Activated CD8-positive, alpha-beta memory T cell treated with anti-CD3 and anti-CD28 coated beads, Interleukin-2, amount 50 U/mL, for 48 hours (primary cell): ENCODE measurements at regions not wholly inside any gene's neighbourhood (a gene's known extent, or its start where the extent isn't known, plus 50 kb on each side); places are given as distances from the start of the nearest gene placed in this dataset.
"Not testable (repeated sequence)": the region's sequence is repeated elsewhere in the genome, so short reads cannot be mapped to it uniquely, and the experiment has no call there.

Source experiments
- DNase-seq: peaks from one replicate; pipeline ENCODE4 v3.0.0-alpha.2; 2020

DNA sequence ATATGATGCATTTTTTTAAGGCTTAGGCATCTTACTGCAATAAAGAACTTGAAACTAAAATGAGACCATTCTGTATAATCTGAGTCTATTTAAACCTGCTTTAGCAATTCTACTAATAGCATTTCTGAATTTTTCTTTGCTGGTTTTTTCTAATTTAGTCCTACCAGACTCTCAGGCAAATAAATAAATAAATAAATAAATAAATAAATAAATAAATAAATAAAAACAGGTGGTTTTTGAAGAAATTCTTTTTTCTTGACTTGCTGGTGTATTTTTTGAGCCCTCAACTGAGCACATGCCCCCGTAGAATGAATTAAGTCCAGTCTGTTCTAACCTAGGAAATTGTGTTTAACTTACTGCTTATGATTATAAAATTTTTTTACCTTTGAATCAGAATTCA lies 134.7 kb upstream of the FOXP2 start:
- DNase-seq: no peak

DNA sequence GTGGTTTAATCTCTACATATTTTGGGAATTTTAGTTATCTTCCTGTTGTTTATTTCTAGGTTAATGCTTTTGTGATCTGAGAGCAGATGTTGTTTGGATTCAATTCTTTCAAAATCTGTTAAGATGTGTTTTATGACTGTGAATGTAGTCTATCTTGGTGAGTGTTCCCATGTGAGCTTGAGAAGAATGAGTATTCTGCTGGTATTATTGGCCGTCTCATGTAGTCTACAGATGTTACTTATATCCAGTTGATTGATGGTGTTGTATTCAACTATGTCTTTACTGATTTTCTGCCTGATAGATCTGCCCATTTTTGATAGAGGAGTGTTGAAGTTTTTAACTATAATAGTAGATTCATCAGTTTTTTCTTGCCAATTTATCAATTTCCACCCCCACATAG lies 141.4 kb upstream of the FOXP2 start:
- no peak for DNase-seq

DNA sequence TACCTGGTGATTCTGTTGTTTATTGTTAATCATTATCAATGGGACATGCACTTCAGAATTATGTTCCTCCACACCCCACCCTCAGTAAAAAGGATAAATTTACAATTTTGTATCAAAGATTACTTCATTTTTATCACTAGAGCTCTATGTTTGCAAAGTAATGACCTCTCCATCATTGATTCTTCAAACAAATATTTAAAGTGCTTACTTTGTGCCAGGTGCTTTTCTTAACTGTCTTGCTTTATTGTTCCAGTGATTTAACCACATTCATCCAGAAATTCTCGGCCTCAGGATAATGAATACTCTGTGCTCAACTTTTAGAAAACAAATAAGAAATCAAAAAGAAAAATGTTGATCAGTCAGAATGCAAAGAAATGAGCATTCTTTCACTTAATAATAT lies 144.9 kb upstream of the FOXP2 start:
- DNase-seq: no peak

DNA sequence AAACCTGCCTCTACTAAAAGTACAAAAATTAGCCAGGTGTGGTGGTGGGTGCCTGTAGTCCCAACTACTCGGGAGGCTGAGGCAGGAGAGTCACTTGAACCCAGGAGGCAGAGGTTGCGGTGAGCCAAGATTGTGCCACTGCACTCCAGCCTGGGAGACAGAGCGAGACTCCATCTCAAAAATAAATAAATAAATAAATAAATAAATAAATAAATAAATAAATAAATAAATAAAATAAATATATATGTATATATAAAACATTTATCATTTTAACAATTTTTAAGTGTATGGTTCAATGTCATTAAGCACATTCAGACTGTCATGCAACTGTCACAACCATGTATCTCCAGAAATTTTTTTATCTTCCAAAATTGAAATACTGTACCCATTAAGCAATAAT lies 147.1 kb upstream of the FOXP2 start:
- not testable (repeated sequence) for DNase-seq

DNA sequence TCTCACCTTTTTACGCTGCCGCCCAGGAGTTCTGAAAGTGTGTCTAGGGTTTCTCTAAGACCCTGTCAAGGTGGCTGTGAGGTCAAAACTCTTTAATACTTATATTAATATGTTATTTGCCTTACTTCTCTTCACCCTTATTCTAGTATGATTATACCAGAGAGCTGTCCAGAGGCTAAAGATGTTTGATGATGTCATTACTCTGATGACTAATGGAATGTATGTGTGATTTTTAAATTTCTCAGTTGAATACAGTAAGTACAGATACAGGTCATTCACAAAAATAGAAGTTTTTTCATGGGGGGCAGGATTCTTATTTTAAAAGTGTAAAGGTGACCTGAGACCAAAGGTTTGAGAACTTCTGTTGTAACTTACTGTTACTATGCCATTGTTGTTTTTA lies 150.6 kb upstream of the FOXP2 start:
- DNase-seq: no peak

DNA sequence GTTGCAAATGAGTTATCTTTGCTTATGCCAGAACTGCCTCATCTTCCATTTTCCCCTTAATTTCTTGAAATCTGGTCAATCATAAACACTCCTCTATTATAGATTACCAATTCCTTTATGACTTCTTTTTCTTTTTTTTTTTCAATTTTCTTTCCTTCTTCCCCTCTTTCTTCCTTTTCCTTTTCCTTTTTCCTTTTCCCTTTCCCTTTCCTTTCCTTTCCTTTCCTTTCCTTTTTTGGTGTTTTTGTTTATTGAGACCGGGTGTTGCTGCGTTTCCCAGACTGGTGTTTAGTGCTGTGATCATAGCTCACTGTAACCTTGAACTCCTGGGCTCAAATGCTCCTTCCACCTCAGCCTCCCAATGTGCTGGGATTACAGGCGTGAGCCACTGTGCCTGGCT lies 151.4 kb upstream of the FOXP2 start:
- DNase-seq: no peak

DNA sequence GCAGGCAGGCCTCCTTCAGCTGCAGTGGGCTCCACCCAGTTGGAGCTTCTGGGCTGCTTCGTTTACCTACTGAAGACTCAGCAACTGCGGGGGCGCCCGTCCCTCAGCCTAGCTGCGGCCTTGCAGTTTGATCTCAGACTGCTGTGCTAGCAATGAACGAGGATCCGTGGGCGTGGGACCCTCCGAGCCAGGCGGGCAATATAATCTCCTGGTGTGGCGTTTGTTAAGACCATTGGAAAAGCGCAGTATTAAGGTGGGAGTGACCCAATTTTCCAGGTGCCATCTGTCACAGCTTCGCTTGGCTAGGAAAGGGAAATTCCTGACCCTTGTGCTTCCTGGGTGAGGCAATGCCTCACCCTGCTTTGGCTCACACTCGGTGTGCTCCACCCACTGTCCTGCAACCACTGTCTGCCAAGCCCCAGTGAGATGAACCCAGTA lies 159.2 kb upstream of the FOXP2 start:
- DNase-seq: no peak

DNA sequence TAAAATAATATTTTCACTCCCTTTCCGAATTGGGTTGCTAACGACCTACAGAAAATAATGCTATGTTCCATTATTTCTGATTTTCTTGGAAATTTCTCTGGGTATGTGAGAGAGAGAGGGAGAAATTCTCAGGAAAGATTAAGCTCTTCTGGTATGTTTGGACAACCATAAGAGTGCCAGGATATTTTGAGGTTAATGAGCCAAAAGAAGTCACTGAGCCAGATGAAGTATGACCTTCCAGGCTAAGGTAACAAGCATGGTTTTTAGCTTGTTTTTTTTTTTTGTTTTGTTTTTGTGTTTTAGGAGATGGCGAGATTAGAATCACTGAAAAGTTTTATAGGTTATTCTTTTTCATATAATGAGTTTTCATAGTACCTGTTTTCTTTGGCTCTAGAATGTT lies 171.0 kb upstream of the FOXP2 start:
- no peak for DNase-seq

DNA sequence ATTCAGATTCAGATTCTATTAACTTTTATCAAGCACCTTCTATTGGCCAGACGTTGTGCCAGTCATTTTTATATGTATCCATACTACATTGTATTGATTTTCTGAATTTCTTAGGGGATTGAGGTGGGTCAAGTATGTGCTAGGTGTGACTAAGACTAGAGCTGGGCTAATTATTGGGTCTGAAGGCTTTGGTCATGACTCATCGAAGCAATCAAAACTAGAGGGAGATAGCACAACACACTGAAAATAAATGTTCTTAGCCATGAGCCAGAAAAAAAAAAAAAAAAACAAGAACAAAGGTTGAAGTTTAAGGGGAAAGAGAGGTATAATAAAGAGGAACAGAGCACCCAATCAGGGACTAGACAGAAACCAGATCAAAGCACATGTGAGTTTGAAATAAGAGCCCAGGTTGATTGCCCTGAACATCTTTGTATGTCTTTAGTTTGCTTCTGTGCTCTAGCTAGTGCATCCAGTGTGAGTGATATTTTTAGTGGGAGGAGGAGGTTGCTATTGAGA lies 171.6 kb upstream of the FOXP2 start:
- no peak for DNase-seq

DNA sequence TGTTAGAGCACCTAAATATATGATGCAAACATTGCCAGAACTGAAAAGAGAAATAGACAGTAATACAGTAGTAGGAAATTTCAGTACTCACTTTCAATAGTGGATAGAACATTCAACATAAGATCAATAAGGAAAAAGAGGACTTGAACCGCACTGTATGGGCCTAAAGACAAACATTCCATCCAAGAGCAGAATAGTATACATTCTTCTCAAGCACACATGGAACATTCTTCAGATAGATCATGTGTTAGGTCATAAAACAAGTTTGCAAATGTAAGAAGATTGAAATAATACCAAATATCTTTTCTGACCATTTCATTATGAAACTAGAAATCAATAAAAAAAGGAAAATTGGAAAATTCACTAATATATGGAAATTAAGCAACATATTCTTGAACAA lies 185.4 kb upstream of the FOXP2 start:
- no peak for DNase-seq

DNA sequence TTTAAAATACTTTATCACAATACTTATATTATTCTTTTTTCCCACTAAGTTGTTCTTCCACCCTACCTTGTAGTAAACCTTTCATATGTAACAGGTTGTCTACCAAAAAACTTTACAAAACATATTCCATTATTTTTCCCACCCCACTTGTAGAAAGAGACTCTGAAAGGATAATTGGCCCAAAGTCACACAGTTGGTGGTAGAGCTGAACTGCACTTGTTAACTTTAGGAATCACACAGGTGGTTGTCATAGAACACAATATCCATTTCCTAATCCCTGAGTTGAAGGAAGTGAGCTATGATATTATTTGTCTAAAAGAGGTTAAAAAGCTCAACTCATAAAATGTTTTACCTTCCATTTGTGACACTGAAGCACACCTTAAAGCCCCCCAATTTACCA lies 188.8 kb upstream of the FOXP2 start:
- DNase-seq: no peak

DNA sequence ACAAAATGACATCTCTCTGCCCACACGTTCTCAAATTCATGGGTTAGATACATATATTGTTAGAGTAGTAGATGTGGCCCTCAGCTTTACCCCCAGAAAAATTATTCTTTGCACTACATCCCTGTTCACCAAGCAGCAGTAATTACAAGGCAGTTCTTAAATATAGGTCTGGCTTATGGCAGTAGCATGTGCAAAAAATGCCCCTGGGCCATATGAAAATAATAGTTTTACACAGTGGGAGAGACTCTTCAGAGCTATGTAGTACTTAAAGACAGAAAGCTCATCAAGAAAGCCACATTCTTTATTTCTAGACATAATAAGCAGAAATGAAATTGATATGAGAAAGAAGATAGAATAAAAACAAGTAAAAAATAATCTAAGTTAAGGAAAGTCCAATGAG lies 196.3 kb upstream of the FOXP2 start:
- DNase-seq: no peak

DNA sequence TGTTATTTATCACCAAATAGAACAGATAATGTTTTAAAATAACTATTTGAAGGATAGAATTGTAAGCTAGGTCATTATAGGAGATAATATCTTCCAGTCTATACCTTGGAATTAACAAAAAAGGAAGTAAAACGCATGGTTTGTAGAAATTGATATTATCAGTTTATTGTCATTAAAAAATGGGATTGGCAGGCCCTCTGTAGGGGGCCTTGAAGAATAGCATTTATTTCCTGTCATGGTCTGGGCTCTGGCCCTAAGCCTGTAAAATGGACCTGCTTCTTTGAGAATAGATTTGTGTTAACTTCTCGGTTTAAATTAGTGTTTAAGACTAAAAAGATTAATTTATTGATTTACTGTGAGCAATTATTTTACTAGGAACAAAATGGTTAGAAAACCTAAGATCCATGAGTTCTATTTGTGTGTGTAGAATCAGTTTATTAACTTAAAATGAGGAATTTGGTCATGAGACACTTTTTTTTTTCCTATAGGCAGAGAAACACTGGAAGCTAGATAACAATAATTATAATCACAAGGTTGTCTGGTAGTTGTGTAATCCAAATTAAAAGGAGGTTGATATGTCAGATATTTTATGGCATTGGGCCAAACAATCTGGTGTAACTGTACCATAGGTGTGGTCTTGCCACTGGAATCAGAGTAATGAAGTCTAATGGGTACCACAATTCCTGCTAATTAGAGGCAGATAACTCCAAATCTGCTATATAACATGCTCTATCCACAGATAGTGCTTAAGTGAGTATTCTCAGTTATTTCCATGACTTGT lies 197.4 kb upstream of the FOXP2 start:
- no peak for DNase-seq

DNA sequence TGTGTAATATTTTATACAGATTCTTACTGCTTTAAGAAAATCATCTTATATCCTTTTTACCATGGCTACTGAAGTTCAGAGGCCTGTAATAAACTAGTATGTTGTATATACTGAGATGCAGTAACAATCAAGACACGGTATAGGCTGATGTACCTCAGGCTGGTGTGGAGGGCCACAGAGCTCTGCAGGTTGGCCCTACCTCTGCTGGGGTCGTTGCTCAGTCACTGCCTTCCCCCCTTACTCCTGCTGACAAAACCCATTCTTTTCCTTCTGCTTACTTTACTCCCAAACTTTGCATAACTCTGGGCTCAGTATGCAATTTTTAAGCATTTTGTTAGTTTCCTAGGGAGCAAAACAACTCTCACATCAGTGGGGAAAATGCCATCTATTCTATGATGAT lies 200.1 kb upstream of the FOXP2 start:
- no peak for DNase-seq

DNA sequence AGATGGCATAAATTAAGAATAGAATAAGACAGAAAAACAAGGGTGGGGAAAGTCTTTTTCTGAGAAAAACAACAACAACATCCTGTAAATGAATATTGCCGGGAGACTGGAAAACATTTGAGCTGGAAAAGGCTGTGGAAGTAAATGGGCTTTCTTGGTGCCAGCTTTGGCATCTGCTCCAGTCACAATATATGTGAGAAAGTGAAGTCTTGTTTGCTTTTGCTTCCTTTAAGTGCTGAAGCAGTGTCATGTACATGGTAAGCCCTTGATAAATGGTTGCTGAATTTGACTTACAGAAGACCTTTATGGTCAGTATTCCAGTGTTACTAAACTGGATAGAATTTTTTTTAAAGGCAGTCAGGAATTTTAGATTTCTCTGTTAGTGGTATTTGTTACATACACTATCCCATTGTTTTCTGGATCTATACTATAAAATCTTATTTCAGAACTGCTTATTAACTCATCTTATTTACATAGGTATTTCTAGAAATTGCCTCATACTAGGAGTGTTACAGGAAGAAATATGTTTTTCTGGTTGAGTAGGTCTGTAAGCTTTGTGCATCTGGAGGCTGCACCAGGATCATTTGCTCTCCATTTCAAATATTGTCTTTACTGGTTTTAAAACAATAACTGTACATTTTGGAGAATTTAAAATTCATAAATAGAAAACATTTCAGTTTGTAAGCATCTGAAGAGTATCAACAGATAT lies 201.7 kb upstream of the FOXP2 start:
- DNase-seq: no peak

DNA sequence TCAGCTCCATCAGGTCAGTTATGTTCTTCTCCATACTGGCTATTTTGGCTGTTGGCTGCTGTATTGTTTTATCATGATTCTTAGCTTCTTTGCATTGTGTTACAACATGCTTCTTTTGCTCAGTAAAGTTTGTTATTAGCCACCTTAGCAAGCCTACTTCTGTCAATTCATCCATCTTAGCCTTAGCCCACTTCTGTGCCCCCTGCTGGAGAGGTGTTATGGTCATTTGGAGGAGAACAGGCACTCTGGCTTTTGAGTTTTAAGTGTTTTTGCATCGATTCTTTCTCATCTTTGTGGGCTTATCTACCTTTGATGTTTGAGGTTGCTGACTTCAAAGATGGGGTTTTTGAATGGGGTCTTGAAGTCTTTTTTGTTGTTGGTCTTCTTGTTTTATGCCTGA lies 204.6 kb upstream of the FOXP2 start:
- DNase-seq: no peak

DNA sequence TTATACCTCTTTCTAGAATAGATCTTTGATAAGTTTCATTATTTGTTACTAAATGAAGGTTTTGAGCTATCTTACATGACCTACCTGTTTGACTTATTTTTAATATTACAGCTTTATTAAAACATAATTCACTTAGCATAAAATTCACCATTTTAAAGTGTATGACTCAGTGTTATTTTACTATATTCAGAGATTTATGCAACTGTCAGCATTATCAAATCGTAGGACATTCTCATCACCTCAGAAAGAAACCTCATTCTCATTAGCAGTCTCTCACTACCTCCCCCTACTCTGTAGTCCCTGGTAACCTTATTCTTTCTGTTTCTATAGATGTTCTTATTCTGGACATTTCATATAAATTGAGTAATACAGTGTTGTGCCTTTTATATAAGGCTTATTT lies 207.9 kb upstream of the FOXP2 start:
- DNase-seq: no peak

DNA sequence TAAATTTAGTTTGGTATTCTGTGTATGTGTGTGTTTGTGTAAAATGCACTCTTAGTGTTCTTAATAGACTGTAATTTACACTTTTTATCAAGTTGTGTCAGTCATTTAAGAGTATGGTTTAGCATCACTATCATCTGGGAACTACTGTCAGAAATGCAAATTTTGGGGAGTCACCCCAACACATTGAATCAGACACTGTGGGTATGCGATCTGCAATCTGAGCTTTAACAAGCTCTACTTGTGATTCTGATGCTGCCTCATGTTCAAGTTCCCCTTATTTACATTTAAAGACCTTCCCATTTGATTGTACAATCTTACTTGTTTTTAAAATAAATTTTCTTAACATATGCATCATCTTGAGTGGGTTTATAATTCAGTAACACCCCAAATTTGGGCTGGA lies 218.1 kb upstream of the FOXP2 start:
- no peak for DNase-seq

DNA sequence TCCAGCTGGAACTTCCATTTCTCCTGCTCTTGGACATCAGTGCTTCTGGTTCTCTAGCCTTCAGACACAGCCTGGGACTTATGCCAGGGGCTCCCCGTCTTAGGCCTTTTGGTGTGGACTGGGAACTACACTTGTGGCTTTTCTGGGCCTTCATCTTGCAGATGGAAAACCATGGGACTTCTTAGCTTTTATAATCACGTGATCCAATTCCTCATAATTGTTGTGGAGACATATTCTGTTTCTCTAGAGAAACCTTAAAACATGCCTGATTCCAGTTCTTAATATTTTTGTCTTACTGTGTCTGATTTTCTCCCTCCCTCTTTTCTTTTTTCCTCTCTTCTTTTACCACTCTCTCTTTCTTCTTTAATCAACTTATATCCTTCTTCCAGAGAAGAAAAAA lies 224.2 kb upstream of the FOXP2 start:
- no peak for DNase-seq

DNA sequence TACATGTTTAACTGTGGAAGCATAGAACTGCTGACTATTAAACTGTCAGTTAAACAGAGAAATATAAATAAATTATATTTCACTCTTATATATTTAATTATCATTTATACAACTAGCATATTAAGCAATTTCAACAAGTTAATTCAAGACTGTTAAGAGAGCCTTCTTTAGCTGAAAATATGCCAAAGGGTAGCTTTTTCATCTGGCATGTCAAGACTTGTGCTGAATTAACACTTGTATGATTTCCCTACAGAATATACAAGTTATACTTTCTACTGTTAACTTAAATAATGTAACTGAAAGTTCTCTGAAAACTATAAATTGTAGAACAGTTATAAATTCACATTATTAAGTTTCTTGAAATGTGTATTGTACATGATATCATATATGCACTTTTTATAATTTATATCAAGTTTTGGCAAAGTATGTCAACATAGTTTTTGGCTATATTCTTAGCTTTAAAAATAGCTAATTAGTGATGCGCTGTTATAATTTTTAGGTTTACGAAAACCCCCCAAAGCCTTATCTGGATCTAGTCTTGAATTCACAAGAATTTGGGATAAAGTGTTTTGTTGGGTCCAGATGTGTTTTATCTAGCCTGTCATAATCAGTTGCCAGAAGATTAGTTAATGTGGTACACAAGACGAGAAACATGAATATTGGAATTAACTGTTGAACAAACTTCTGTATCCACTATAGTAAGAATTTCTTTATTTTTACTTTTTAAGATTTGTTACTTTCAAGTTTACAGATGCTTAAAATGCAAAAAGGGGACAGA lies 231.1 kb upstream of the FOXP2 start:
- no peak for DNase-seq

DNA sequence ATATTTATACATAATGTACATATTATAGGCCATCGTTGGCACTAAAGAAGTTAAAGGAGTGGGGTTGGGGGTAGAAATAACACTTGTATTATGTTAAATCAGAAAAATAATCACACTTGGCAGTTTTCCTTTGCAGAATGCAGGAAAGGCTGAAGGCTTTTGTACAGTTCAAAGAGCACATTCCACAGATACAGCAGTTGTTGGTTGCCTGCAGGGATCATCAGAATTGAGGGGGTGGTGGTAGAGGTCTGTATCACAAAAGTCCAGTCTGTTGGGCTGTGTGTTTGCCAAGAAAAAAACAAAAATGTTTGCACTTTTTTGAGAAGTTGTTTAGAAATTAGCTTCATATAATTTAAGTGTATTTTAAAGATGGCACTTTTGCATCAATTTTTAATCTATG lies 231.8 kb upstream of the FOXP2 start:
- no peak for DNase-seq

DNA sequence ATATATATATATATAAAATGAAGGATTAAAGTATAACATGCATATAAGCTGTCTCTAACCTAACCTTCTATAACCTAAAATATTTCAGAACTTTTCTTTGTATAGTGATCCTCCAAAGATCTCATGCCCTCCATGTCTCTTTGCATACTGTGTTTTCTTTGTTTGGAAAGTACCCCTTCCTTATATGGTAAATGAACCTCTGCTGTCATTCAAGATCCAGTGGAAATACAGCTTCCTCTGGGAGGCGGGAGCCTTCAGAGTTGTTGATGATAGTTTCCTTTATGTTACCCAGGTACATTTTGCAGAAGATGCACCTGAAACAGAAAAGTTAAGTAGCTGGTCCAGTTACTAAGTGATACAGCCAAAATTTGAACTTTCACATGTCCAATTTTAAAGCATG lies 233.3 kb upstream of the FOXP2 start:
- no peak for DNase-seq

DNA sequence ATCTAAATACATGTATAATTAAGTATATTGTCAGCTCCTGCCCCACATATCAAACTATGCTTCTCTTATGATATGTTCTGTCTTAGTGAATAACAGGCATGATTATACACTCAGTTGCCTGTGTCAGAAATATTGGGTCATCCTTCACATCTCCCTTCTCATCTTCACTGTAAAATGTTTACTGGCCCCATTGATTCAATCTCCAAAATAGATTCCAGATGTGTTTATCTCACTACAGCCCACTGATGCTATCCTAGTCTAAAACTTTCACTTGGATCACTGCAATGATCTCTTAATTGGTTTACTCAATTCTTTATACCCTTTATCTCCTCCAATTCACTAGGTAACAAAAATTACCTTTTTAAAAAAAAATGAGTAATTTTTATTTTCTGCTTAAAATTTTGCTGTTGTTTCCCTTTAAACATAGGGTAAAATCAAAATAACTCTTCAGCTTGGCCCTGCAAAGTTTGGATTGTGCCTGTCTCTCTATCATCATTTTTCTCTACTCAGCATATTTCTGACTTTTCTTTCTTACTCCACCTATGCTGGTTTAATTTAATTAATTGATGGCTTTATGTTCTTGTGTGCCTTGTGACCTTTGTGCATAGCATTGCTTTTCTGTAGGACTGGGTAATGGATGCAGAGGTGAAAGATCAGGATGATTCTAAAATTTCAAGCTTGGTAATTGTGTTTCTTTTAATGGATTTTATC lies 233.9 kb upstream of the FOXP2 start:
- no peak for DNase-seq
